ENCODE measurements at regions not wholly inside any gene's neighbourhood (a gene's known extent, or its start where the extent isn't known, plus 50 kb on each side); places are given as distances from the start of the nearest gene placed in this dataset.

DNA sequence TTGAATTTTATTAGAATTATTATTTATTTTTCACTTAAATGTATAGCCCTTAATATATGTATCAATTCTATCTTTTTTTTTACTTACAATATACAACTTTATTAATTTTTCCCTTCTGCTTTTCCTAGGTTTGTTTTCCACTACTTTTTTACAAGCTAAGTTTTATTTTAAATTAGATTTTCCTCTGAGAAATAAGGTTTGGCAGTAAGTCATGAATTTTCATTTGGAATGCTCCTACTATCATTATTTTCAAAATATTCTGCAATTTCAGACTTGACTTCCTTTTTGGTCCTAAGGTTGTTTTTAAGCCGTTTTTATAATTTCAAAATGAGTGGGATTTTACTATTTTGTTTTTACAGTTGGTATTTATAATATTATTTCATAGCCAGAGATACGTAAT is 222.8 kb upstream of the PIEZO2 start:
- no peak for TF ChIP-seq CTCF (IDR thresholded peaks at IDR 0.05; ENCODE audit: poor library complexity, severe bottlenecking)
- DNase-seq (ENCODE audit: low spot score) = no peak
- ATAC-seq (ENCODE audit: low read depth) = no peak

DNA sequence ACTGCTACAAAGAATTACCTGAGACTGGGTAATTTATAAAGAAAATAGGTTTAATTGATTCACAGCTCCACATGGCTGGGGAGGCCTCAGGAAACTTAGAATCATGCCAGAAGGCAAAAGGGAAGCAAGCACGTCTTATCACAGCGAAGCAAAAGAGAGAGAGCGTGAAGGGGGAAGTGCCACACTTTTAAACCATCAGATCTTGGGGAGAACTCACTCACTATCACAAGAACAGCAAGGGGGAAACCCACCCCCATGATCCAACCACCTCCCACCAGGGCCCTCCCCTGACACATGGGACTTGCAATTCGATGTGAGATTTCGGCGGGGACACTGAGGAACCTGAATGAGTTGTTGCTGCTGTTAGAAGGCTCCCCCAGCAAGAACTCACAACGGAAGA is 220.2 kb upstream of the PIEZO2 start:
- no peak for DNase-seq (ENCODE audit: low spot score)
- TF ChIP-seq CTCF (IDR thresholded peaks at IDR 0.05; ENCODE audit: poor library complexity, severe bottlenecking) = no peak
- no peaks in the 10 kb centered on the region for H3K36me3 ChIP-seq (ENCODE audit: low read depth)

More for the DNA sequence above, 222.8 kb upstream of the PIEZO2 start:
- H3K4me3 ChIP-seq (ENCODE audit: severe bottlenecking) = no peak overlapping the region
- H3K36me3 ChIP-seq (ENCODE audit: low read depth) = no peaks in the 10 kb centered on the region
- H3K4me1 ChIP-seq (ENCODE audit: insufficient read depth, poor library complexity, severe bottlenecking) = no peaks in the 10 kb centered on the region
- H3K27ac ChIP-seq (ENCODE audit: poor library complexity, severe bottlenecking) = no peak overlapping the region
- no peaks in the 10 kb centered on the region for H3K9me3 ChIP-seq (ENCODE audit: severe bottlenecking)
- peaks cover 5% of the 10 kb centered on the region for H3K27me3 ChIP-seq (ENCODE audit: insufficient read depth, poor library complexity, severe bottlenecking)

DNA sequence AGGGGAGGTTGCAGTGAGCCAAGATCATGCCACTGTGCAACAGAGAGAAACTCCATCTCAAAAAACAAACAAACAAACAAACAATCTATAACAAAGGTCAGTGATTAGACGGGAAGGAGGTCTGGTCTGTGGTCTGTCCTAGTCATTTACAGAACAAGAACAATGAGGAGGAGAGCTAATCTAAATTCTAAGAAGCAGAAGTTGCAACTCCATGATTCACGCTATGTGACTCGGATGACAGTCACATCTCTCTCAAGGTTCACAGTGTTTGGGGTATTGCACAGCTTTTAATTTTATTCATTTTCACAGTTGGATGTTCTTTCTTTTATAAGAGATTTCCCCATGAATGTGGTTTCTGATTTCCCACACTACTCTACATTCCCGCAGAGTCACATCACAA is 218.7 kb upstream of the PIEZO2 start:
- H3K27me3 ChIP-seq (ENCODE audit: insufficient read depth, poor library complexity, severe bottlenecking) = peaks cover 3% of the 10 kb centered on the region
- no peaks in the 10 kb centered on the region for H3K36me3 ChIP-seq (ENCODE audit: low read depth)
- DNase-seq (ENCODE audit: low spot score) = no peak
- no peak; the same call in 2 of the 3 replicates for ATAC-seq (ENCODE audit: low read depth)
- no peaks in the 10 kb centered on the region for H3K4me1 ChIP-seq (ENCODE audit: insufficient read depth, poor library complexity, severe bottlenecking)
- H3K4me3 ChIP-seq (ENCODE audit: severe bottlenecking) = no peak overlapping the region
- no peaks in the 10 kb centered on the region for H3K9me3 ChIP-seq (ENCODE audit: severe bottlenecking)
- TF ChIP-seq CTCF (IDR thresholded peaks at IDR 0.05; ENCODE audit: poor library complexity, severe bottlenecking) = no peak
- H3K27ac ChIP-seq (ENCODE audit: poor library complexity, severe bottlenecking) = no peak overlapping the region

More for the DNA sequence above, 220.2 kb upstream of the PIEZO2 start:
- ATAC-seq (ENCODE audit: low read depth) = no peak
- H3K9me3 ChIP-seq (ENCODE audit: severe bottlenecking) = no peaks in the 10 kb centered on the region
- H3K4me3 ChIP-seq (ENCODE audit: severe bottlenecking) = no peak overlapping the region
- H3K27me3 ChIP-seq (ENCODE audit: insufficient read depth, poor library complexity, severe bottlenecking) = peaks cover 3% of the 10 kb centered on the region
- H3K4me1 ChIP-seq (ENCODE audit: insufficient read depth, poor library complexity, severe bottlenecking) = no peaks in the 10 kb centered on the region
- H3K27ac ChIP-seq (ENCODE audit: poor library complexity, severe bottlenecking) = no peak overlapping the region

- H3K36me3 ChIP-seq (ENCODE audit: low read depth) = no peaks in the 10 kb centered on the region
- DNase-seq (ENCODE audit: low spot score) (no peak), ATAC-seq (ENCODE audit: low read depth) (no peak)
- no peaks in the 10 kb centered on the region for H3K9me3 ChIP-seq (ENCODE audit: severe bottlenecking)
- H3K4me1 ChIP-seq (ENCODE audit: insufficient read depth, poor library complexity, severe bottlenecking) = no peaks in the 10 kb centered on the region
- no peak overlapping the region for H3K4me3 ChIP-seq (ENCODE audit: severe bottlenecking)
- no peak for TF ChIP-seq CTCF (IDR thresholded peaks at IDR 0.05; ENCODE audit: poor library complexity, severe bottlenecking)
- no peak overlapping the region for H3K27ac ChIP-seq (ENCODE audit: poor library complexity, severe bottlenecking)
- peaks cover 3% of the 10 kb centered on the region for H3K27me3 ChIP-seq (ENCODE audit: insufficient read depth, poor library complexity, severe bottlenecking)
These were observed 218.0 kb upstream of the PIEZO2 start for GRCh38 chr18:11367351-11367750.

- no peak for TF ChIP-seq CTCF (IDR thresholded peaks at IDR 0.05; ENCODE audit: poor library complexity, severe bottlenecking)
- no peaks in the 10 kb centered on the region for H3K4me1 ChIP-seq (ENCODE audit: insufficient read depth, poor library complexity, severe bottlenecking)
- no peaks in the 10 kb centered on the region for H3K9me3 ChIP-seq (ENCODE audit: severe bottlenecking)
- H3K27ac ChIP-seq (ENCODE audit: poor library complexity, severe bottlenecking) = no peak overlapping the region
- no peak for DNase-seq (ENCODE audit: low spot score)
- no peak for ATAC-seq (ENCODE audit: low read depth)
- no peak overlapping the region for H3K4me3 ChIP-seq (ENCODE audit: severe bottlenecking)
- peaks cover 3% of the 10 kb centered on the region for H3K27me3 ChIP-seq (ENCODE audit: insufficient read depth, poor library complexity, severe bottlenecking)
- no peaks in the 10 kb centered on the region for H3K36me3 ChIP-seq (ENCODE audit: low read depth)
These were observed 217.0 kb upstream of the PIEZO2 start for GRCh38 chr18:11366410-11366809.
